ENCODE measurements at regions not wholly inside any gene's neighbourhood (a gene's known extent, or its start where the extent isn't known, plus 50 kb on each side); places are given as distances from the start of the nearest gene placed in this dataset.

DNA sequence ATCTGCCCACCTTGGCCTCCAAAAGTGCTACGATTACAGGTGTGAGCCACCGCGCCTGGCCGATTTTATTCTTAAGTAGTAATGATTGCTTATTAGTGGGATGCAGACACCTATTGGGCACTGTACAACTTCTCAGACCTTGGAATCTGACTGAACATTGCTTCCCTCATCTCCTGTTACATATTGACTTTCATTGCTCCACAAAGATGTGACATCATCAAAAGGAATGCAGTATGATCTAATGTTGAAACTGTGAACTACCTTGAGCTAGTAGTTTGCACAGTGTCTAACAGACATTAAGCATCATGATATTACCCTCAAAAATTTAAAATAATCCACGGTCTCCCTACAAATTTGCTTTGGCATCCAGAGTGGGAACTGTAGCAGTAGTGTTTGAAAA lies 109.8 kb upstream of the SIX2 start:
- Histone ChIP-seq H3K4me2 (ENCODE audit: low read depth, low read length) (no peak overlapping the region), H3K79me2 (ENCODE audit: low read length) (no peaks in the 10 kb centered on the region), H3K36me3 (replicated peaks; ENCODE audit: insufficient read depth, low read length) (no peaks in the 10 kb centered on the region), H3K27me3 (replicated peaks; ENCODE audit: insufficient read depth, low read length) (no peaks in the 10 kb centered on the region), H3K9me3 (replicated peaks; ENCODE audit: insufficient read depth, low read length) (no peaks in the 10 kb centered on the region), H3K27ac (ENCODE audit: low read length) (no peak overlapping the region), H3K4me3 (ENCODE audit: low read length) (no peak overlapping the region), H2AFZ (ENCODE audit: low read length) (no peak overlapping the region), H3K9me2 (replicated peaks; ENCODE audit: insufficient read depth, low read length) (no peaks in the 10 kb centered on the region), H3K4me1 (ENCODE audit: low read length) (no peaks in the 10 kb centered on the region), H4K20me1 (ENCODE audit: insufficient read depth, low read length) (no peaks in the 10 kb centered on the region), H3K9ac (ENCODE audit: low read length) (no peak overlapping the region), H3F3A (ENCODE audit: insufficient read depth, low read length) (no peaks in the 10 kb centered on the region)
- no peak for DNase-seq
- TF ChIP-seq, protein P1, sequence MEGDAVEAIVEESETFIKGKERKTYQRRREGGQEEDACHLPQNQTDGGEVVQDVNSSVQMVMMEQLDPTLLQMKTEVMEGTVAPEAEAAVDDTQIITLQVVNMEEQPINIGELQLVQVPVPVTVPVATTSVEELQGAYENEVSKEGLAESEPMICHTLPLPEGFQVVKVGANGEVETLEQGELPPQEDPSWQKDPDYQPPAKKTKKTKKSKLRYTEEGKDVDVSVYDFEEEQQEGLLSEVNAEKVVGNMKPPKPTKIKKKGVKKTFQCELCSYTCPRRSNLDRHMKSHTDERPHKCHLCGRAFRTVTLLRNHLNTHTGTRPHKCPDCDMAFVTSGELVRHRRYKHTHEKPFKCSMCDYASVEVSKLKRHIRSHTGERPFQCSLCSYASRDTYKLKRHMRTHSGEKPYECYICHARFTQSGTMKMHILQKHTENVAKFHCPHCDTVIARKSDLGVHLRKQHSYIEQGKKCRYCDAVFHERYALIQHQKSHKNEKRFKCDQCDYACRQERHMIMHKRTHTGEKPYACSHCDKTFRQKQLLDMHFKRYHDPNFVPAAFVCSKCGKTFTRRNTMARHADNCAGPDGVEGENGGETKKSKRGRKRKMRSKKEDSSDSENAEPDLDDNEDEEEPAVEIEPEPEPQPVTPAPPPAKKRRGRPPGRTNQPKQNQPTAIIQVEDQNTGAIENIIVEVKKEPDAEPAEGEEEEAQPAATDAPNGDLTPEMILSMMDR (IDR thresholded peaks at IDR 0.05; ENCODE audit: low read length) = no peak
- TF ChIP-seq EZH2phosphoT487 (IDR thresholded peaks at IDR 0.05; ENCODE audit: low read length) = no peak
- no peak for TF ChIP-seq EZH2 (optimal IDR thresholded peaks at IDR 0.05; ENCODE audit: low read depth, low read length)

DNA sequence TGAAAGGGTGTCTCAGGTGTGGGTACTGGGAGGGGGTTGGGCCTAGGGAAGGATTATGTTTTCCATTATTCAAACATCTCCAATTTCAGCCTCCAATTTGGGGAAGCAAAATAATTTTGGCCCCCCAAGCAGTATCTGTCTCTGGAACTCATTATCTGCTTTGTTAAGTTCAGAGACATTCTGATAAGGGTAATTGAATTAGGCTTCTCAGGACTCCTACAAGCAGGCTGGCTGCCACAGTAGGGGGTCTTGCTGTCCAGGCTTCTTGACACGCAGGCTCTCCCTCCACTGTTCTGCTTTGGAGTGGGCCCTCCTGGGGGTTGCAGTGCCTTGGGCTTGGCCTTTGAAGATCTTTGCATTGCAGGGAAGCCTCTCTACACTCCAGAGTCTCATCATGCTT lies 108.1 kb upstream of the SIX2 start:
- Histone ChIP-seq H3K9ac (ENCODE audit: low read length) (no peak overlapping the region), H3K27ac (ENCODE audit: low read length) (no peak overlapping the region), H3K27me3 (replicated peaks; ENCODE audit: insufficient read depth, low read length) (no peaks in the 10 kb centered on the region), H3K36me3 (replicated peaks; ENCODE audit: insufficient read depth, low read length) (no peaks in the 10 kb centered on the region), H3K79me2 (ENCODE audit: low read length) (no peaks in the 10 kb centered on the region), H3F3A (ENCODE audit: insufficient read depth, low read length) (no peaks in the 10 kb centered on the region), H3K4me1 (ENCODE audit: low read length) (no peaks in the 10 kb centered on the region), H3K4me2 (ENCODE audit: low read depth, low read length) (no peak overlapping the region), H3K9me2 (replicated peaks; ENCODE audit: insufficient read depth, low read length) (no peaks in the 10 kb centered on the region), H4K20me1 (ENCODE audit: insufficient read depth, low read length) (no peaks in the 10 kb centered on the region), H2AFZ (ENCODE audit: low read length) (no peak overlapping the region), H3K4me3 (ENCODE audit: low read length) (no peak overlapping the region), H3K9me3 (replicated peaks; ENCODE audit: insufficient read depth, low read length) (no peaks in the 10 kb centered on the region)
- no peak for TF ChIP-seq EZH2phosphoT487 (IDR thresholded peaks at IDR 0.05; ENCODE audit: low read length)
- no peak for TF ChIP-seq EZH2 (optimal IDR thresholded peaks at IDR 0.05; ENCODE audit: low read depth, low read length)
- TF ChIP-seq, protein P1 (IDR thresholded peaks at IDR 0.05; ENCODE audit: low read length) = no peak
- no peak for DNase-seq

DNA sequence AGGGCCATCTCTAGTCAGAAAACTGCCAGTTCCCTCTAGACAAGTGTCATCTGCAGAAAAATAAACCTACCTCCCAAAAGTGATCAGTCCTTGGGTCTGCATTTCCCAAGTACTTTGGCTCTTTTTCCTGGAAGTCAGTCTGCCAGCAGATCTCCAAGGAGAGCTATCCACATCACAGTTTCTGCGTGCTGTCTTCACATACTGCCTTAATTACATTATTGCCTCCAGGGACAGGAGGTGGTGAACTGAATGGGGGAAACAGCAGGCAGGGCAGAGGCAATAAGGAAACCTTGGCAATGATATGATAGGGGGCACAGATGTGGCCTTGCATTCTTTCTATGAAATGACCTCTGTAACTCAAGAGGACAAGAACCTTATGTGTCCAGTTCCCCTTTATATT lies 105.9 kb upstream of the SIX2 start:
- no peaks in the 10 kb centered on the region for H3K9me2 ChIP-seq (replicated peaks; ENCODE audit: insufficient read depth, low read length)
- no peaks in the 10 kb centered on the region for H3K4me1 ChIP-seq (ENCODE audit: low read length)
- H4K20me1 ChIP-seq (ENCODE audit: insufficient read depth, low read length) = no peaks in the 10 kb centered on the region
- H3K79me2 ChIP-seq (ENCODE audit: low read length) = no peaks in the 10 kb centered on the region
- no peak overlapping the region for H3K4me2 ChIP-seq (ENCODE audit: low read depth, low read length)
- DNase-seq = no peak
- no peak for TF ChIP-seq EZH2phosphoT487 (IDR thresholded peaks at IDR 0.05; ENCODE audit: low read length)
- TF ChIP-seq, protein P1 (IDR thresholded peaks at IDR 0.05; ENCODE audit: low read length) = no peak
- TF ChIP-seq EZH2 (optimal IDR thresholded peaks at IDR 0.05; ENCODE audit: low read depth, low read length) = no peak
- no peak overlapping the region for H3K27ac ChIP-seq (ENCODE audit: low read length)
- no peaks in the 10 kb centered on the region for H3F3A ChIP-seq (ENCODE audit: insufficient read depth, low read length)
- no peaks in the 10 kb centered on the region for H3K27me3 ChIP-seq (replicated peaks; ENCODE audit: insufficient read depth, low read length)
- no peaks in the 10 kb centered on the region for H3K36me3 ChIP-seq (replicated peaks; ENCODE audit: insufficient read depth, low read length)
- no peaks in the 10 kb centered on the region for H3K9me3 ChIP-seq (replicated peaks; ENCODE audit: insufficient read depth, low read length)
- H2AFZ ChIP-seq (ENCODE audit: low read length) = no peak overlapping the region
- no peak overlapping the region for H3K9ac ChIP-seq (ENCODE audit: low read length)
- no peak overlapping the region for H3K4me3 ChIP-seq (ENCODE audit: low read length)
